Muscle layer of duodenum (tissue), 2 donors: ENCODE measurements at regions not wholly inside any gene's neighbourhood (a gene's known extent, or its start where the extent isn't known, plus 50 kb on each side); places are given as distances from the start of the nearest gene placed in this dataset.

Experiments used
- H3K27ac ChIP-seq: one replicate; pipeline ENCODE4 v1.7.0; 2013; ENCODE audit warnings: mild to moderate bottlenecking, low read length
- H3K27me3 ChIP-seq: one replicate; pipeline ENCODE4 v1.7.0; 2013; ENCODE audit warnings: low read depth, mild to moderate bottlenecking, control low read depth, low read length
- H3K36me3 ChIP-seq, 2 donors: one replicate each; pipeline ENCODE4 v1.7.0; 2013; ENCODE audit warnings: low read length in 2 of 2, control low read depth in 1 of 2, mild to moderate bottlenecking in 1 of 2; ENCODE audit not compliant: insufficient read depth in 2 of 2, control insufficient read depth in 1 of 2
- H3K4me1 ChIP-seq, 2 donors: one replicate each; pipeline ENCODE4 v1.7.0; 2013; ENCODE audit warnings: low read length in 2 of 2, mild to moderate bottlenecking in 2 of 2, control low read depth in 1 of 2, moderate library complexity in 1 of 2; ENCODE audit not compliant: insufficient read depth in 2 of 2, control insufficient read depth in 1 of 2
- H3K4me3 ChIP-seq, 2 donors: one replicate each; pipeline ENCODE4 v1.7.0; 2013; ENCODE audit warnings: low read length in 2 of 2, low read depth in 1 of 2, mild to moderate bottlenecking in 1 of 2
- H3K9me3 ChIP-seq, 2 donors: one replicate each; pipeline ENCODE4 v1.7.0; 2013; ENCODE audit warnings: low read length in 2 of 2, control low read depth in 1 of 2, mild to moderate bottlenecking in 1 of 2; ENCODE audit not compliant: control insufficient read depth in 1 of 2
- donor health status: healthy.

DNA sequence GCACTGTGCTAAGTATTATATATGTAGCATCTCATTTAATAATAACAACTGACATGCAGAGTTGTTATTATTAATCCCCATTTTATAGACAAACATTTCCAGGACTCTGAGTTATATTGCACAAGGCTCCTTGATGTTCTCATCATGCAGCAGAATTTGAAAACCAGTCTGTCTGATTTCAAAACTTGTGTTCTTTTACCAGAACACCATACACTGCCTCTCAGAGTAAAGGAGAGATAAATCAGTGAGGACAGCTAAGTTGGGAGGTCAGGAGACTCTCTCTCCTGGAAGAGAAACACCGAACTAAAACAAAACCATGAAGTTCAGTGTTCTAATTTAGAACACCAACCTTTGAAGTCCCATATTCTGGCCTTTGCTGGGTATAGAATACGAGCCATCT lies 92.7 kb upstream of the TNC start:
- no peaks in the 10 kb centered on the region for H3K36me3 ChIP-seq
- H3K27ac ChIP-seq = no peak overlapping the region
- peaks cover 0 to 23% of the 10 kb centered on the region in 2 donors for H3K4me1 ChIP-seq
- no peaks in the 10 kb centered on the region for H3K27me3 ChIP-seq
- H3K9me3 ChIP-seq = no peaks in the 10 kb centered on the region
- no peak overlapping the region for H3K4me3 ChIP-seq

DNA sequence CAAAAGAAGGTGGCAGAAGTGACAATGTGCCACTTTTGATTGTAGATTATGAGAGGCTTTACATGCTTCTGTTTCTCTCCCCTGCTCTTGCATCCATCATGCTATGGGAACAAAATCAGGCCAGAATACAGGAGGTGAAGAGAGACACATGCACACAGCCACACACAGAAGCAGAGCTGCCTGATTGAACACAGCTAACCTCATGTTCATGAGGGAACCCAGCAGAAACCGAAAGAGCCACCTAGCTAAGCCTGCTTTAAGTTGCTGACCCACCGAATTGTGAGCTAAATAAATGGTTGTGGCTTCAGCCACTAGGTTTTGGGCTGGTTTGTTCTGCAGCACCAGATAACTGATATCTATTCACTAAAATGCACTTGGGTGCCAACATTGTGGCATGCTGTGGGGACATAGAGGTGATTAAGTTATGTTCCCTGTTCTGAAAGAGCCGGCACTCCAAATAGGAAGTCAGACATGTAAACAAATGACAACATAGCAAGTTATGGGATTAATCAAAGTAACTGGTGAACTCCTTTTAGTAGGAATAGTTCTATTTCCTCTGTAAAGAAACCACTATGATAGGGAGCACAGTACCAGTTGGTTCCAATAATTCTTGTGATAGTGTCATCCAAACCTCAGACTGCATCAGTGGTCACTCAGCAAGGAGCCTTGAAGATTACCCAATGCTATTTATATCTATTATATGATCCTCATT lies 93.6 kb upstream of the TNC start:
- Histone ChIP-seq H3K36me3 (no peaks in the 10 kb centered on the region), H3K4me1 (peaks cover 0 to 23% of the 10 kb centered on the region in 2 donors), H3K27ac (no peak overlapping the region), H3K9me3 (no peaks in the 10 kb centered on the region), H3K27me3 (no peaks in the 10 kb centered on the region), H3K4me3 (no peak overlapping the region)

DNA sequence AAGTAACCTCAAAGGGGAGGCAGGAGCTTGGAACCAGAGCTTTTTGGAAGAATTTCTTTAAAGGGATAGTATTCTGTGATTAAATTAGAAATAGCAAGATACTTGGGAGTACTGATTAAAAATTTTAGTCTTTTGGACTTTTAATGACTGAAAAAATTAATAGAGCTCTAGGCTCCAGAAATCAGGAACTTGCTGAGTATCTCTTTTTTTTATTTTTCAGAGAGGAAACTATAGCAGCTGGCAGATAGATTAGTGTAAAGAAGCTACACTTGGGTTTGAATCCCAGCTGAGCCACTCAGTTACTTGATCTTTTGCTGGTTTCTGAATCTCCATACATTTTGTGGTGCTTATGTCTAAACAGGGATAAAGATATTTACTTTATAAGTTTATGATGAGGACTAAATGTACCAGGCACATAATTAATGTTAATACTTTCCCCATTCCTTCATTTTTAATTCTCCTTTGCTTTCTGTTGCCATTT lies 94.2 kb upstream of the TNC start:
- Histone ChIP-seq H3K4me3 (no peak overlapping the region), H3K36me3 (no peaks in the 10 kb centered on the region), H3K27ac (no peak overlapping the region), H3K9me3 (no peaks in the 10 kb centered on the region), H3K4me1 (peaks cover 0 to 23% of the 10 kb centered on the region in 2 donors), H3K27me3 (no peaks in the 10 kb centered on the region)

DNA sequence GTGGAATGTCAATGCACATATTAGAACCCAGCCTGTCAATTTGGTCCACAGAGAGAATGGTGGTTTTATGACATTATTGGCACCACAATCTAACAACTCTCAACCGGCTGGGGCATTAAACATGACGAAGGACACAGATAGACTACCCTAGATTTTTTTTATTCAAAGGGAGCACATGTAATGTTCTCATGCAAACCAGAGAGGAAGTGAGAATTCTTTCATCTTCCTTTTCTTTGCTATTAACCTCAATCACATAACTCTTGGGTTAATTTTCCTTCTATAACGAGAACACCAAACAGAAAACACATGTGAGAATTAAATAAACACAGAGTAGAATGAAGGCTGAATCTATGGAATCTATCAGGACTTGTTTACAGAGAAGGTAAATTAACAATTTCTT lies 94.9 kb upstream of the TNC start:
- no peak overlapping the region for H3K4me3 ChIP-seq
- H3K4me1 ChIP-seq = peaks cover 0 to 23% of the 10 kb centered on the region in 2 donors
- H3K9me3 ChIP-seq = no peaks in the 10 kb centered on the region
- no peak overlapping the region for H3K27ac ChIP-seq
- no peaks in the 10 kb centered on the region for H3K36me3 ChIP-seq
- H3K27me3 ChIP-seq = no peaks in the 10 kb centered on the region

DNA sequence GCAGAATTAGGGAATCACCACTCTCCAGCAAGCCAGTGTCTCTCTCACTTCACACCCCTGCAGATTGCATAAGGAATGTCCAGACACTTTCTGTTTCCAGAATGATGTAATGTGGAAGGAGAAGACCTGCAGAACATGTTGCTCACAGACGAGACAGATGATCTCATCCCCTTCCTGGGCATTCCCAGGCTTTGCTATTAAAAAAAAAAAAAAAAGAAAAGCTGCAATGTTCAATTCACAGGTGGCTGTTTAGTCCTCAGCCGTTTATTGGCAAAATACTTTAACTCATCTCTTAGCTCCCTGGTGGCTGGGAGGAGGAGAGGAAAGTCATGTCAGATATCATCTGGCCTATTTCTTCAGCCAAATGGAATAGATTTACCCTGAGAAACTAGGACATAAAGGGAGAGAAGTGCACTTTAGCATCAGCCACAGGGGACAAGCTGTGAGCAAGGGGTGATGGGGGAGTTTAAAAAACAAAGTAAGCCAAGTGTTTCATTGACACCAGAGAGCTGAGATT lies 95.9 kb upstream of the TNC start:
- Histone ChIP-seq H3K4me1 (peaks cover 0 to 23% of the 10 kb centered on the region in 2 donors), H3K4me3 (no peak overlapping the region), H3K36me3 (no peaks in the 10 kb centered on the region), H3K9me3 (no peaks in the 10 kb centered on the region), H3K27ac (no peak overlapping the region), H3K27me3 (no peaks in the 10 kb centered on the region)

DNA sequence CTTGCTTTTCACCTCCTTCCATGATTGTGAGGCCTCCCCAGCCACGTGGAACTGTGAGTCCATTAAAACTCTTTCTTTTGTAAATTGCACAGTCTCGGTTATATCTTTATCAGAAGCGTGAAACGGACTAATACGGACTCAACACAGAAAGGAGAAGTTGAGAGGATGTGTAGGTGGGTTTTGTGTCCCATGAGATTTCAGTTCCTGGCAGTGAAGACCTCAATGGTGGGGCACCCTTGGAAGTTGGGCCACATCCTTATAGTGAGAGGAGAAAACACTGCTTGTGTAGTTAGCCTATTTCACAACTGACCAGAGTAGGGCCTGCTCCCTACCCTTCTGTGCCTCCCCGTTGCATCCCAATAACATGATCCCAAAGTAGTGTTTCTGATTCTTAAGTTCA lies 98.9 kb upstream of the TNC start:
- no peaks in the 10 kb centered on the region for H3K9me3 ChIP-seq
- H3K27ac ChIP-seq = no peak overlapping the region
- no peaks in the 10 kb centered on the region for H3K27me3 ChIP-seq
- no peaks in the 10 kb centered on the region for H3K36me3 ChIP-seq
- H3K4me3 ChIP-seq = no peak overlapping the region
- peaks cover 0 to 17% of the 10 kb centered on the region in 2 donors for H3K4me1 ChIP-seq

DNA sequence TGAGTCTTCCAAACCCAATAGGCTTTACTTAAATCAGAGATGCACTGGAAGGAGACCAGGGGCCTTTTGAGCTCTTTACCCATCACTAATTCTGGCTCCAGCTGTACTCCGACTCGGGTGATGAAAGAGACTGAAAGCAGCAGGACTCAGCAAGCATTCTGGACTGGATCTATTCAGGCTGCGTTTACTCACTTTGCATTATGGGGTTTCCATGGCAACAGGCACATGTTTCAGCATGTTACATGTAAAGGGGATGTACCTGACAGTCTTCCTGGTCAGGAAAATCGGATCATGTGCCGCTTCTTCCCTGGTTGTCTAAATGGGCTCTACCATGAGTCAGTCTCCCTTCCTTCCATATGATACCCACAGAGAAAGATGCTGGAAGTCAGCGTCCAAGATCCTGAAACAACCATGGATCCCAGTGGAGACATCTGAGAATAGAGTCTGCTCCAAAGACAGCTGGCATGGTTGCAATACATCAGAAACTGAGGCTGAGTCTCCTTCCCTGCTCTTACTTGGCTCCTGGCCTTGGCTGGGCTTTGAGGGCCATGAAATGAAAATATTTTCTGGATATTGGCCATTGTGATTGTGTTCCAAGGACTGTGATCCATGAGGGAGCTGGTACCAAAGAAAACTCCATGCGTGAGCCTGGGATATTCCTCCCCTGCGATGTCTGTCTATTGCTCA lies 102.5 kb upstream of the TNC start:
- no peaks in the 10 kb centered on the region for H3K9me3 ChIP-seq
- H3K4me1 ChIP-seq = peaks cover 0 to 8% of the 10 kb centered on the region in 2 donors
- no peak overlapping the region for H3K4me3 ChIP-seq
- no peak overlapping the region for H3K27ac ChIP-seq
- H3K36me3 ChIP-seq = no peaks in the 10 kb centered on the region
- no peaks in the 10 kb centered on the region for H3K27me3 ChIP-seq

DNA sequence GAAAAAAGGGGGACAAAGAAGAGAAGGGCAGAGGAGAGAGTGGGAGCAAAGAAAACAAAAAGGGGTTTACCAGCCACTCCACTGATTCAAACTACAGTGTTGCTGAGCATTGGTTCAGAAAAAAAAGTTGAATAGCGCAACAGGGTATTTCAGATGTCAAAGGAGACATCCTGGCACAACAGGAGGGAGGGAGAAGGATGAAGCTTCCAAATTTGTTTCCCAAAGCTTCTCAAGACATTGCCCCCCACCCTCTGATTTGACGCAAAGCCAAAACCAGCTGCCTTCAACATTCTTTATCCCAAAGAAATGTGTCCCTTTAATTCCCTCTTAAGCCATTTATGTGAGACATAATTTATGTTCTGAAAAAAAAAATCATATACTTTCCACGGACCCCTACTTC lies 105.5 kb upstream of the TNC start:
- Histone ChIP-seq H3K4me1 (peaks cover 0 to 8% of the 10 kb centered on the region in 2 donors), H3K36me3 (no peaks in the 10 kb centered on the region), H3K27ac (no peak overlapping the region), H3K27me3 (no peaks in the 10 kb centered on the region), H3K9me3 (no peaks in the 10 kb centered on the region), H3K4me3 (no peak overlapping the region)

DNA sequence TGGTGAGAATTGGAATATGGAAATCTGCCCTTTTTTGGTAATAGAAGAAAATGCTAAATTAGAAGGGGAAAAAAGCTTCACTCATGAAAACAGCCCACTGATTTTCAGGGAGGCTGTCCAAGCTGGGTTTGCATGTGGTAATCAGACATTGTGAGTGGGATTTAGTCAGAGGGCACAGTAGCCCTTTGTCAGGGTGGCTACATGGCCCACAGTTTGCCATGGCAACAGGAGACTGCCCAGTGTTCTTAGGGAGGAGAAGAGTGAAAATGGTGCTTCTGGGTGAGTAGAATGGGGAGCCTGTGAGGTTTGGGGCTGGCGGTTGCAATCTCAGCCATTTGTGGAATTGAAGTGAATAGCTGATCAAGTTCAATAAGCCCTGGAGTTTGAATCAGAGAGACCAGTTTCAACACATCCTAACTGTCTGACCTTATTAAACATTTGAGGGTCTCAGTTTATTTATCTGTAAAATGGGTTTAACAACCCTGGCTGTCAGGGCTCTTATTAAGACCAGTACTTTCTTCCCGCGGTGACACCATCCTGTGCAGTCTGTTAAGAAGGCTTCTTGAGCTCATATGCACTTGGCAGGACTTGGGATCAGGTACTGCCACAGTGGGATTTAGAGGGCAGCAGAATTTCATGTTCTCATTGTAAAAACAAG lies 107.6 kb upstream of the TNC start:
- no peaks in the 10 kb centered on the region for H3K36me3 ChIP-seq
- no peak overlapping the region for H3K4me3 ChIP-seq
- no peak overlapping the region for H3K27ac ChIP-seq
- H3K4me1 ChIP-seq = peaks cover 0 to 8% of the 10 kb centered on the region in 2 donors
- H3K27me3 ChIP-seq = no peaks in the 10 kb centered on the region
- H3K9me3 ChIP-seq = no peaks in the 10 kb centered on the region

DNA sequence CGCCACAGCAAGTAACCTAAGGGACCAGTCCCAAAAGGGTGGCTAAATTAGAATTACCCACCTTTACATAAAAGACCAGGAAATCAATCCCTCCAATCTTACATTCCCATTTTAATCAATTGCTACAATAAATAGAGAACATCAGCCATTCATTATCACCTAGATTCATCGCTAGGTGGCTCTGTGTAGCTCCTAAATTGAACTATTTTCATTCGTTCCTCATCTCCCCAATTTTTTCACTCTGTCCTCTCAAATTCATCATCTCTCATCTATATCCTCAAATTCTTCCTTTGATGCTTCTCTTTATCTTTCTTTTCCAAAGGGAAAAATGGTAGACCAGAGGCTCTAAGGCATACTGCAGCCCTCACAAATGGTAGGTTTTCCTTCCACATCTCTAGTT lies 108.2 kb upstream of the TNC start:
- Histone ChIP-seq H3K4me1 (peaks cover 0 to 8% of the 10 kb centered on the region in 2 donors), H3K9me3 (no peaks in the 10 kb centered on the region)

DNA sequence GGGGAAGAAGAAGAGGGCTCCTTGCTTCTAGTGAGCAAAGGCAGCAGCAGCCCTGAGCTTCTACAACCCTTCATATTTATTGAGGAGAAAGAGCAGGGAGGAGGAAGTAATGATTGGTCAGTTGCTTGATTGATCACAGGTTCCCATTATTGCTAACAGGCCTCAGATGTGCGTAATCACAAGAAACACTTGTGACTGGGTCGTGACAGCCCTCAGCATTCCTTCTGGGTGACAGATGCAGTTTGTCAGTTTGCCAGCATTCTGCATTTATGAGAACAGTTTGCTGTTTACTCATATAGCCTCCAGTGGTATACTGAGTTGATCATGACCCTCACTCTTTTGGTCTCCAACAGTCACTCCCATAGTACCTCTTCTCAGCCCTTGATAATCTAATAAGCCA lies 111.5 kb upstream of the TNC start:
- Histone ChIP-seq H3K4me3 (no peak overlapping the region), H3K4me1 (no peaks in the 10 kb centered on the region)

More for the DNA sequence above, 108.2 kb upstream of the TNC start:
- H3K36me3 ChIP-seq = no peaks in the 10 kb centered on the region
- no peaks in the 10 kb centered on the region for H3K27me3 ChIP-seq
- H3K4me3 ChIP-seq = no peak overlapping the region
- H3K27ac ChIP-seq = no peak overlapping the region

More for the DNA sequence above, 111.5 kb upstream of the TNC start:
- H3K36me3 ChIP-seq = no peaks in the 10 kb centered on the region
- no peak overlapping the region for H3K27ac ChIP-seq
- no peaks in the 10 kb centered on the region for H3K27me3 ChIP-seq
- no peaks in the 10 kb centered on the region for H3K9me3 ChIP-seq
